ENCODE measurements at regions not wholly inside any gene's neighbourhood (a gene's known extent, or its start where the extent isn't known, plus 50 kb on each side); places are given as distances from the start of the nearest gene placed in this dataset.

- peak; percentile 92 for DNase-seq (ENCODE audit: low spot score)
These were observed 165.0 kb upstream of the SRRM4 start for GRCh38 chr12:118816296-118816695.

GRCh38 chr12:118821386-118821925 is 159.9 kb upstream of the SRRM4 start:
- in situ Hi-C loops (cut with HindIII; ENCODE audit: low sequenced_read_pairs) = no loop called here
- no peak for DNase-seq (ENCODE audit: low spot score)

More at GRCh38 chr12:118816296-118816695, 165.0 kb upstream of the SRRM4 start:
- in situ Hi-C loops (cut with HindIII; ENCODE audit: low sequenced_read_pairs) = no loop called here

DNA sequence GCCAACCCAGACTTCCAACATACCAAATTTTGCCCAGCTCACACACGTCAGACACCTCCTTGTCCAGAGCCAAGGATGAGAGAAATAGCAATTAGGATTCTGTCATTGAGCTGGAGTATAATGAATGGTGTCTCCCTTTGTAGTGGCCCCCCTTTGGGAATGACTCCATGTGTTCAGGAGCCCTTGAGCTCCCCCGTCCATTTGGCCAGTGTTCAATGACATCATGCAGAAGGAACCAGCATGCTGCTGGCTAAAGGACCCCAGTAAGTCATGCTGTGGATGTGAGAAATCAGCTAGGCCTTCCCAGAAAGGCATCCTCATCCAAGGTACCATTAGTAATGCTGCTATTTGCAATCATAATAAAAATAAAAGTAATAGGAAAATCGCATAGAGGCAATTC is 158.8 kb upstream of the SRRM4 start:
- in situ Hi-C loops (cut with HindIII; ENCODE audit: low sequenced_read_pairs) = no loop called here
- DNase-seq (ENCODE audit: low spot score) = no peak

DNA sequence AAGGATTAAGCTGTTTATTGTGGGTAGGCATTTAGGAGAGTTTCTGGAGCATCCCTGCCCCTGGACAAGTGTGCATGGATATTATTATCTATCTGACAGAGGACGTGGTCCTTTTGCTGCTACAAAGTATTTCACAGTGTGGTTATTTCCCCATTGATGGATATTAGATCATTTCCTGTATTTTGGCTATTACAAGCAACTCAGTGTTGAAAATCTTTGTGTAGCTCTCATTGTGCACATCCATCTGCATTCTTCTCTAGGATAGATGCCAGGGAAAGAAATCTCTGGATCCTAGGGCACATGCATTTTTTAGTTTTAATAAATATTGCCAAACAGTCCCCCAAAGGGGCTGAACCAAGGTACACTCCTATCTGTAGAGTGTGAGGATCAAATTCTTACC is 154.3 kb upstream of the SRRM4 start:
- in situ Hi-C loops (cut with HindIII; ENCODE audit: low sequenced_read_pairs) = no loop called here

GRCh38 chr12:118827606-118828005 is 153.7 kb upstream of the SRRM4 start:
- in situ Hi-C loops (cut with HindIII; ENCODE audit: low sequenced_read_pairs) = no loop called here
- DNase-seq (ENCODE audit: low spot score) = no peak

More for the DNA sequence above, 154.3 kb upstream of the SRRM4 start:
- no peak for DNase-seq (ENCODE audit: low spot score)

DNA sequence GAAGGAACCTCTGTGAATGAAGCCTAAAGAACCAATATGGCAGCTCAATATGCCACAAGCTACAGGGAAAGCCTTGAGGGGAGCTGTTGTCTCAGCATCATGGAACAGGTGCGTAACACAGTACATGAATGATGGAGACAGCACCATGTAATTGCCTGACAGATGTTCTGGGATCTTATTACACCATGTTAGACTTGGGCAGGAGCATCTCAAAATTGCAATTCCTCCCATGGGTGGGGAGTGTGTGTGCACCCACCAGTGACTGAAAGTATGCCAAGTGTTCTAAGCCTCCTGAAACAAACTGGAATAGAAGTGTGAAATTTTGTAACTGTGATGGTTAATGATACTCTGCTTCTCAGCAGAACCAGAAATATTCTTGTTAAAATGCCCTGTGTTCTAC is 151.0 kb upstream of the SRRM4 start:
- in situ Hi-C loops (cut with HindIII; ENCODE audit: low sequenced_read_pairs) = no loop called here

GRCh38 chr12:118835926-118836325 is 145.4 kb upstream of the SRRM4 start:
- DNase-seq (ENCODE audit: low spot score) = no peak
- in situ Hi-C loops (cut with HindIII; ENCODE audit: low sequenced_read_pairs) = no loop called here

More for the DNA sequence above, 151.0 kb upstream of the SRRM4 start:
- no peak for DNase-seq (ENCODE audit: low spot score)

- in situ Hi-C loops (cut with HindIII; ENCODE audit: low sequenced_read_pairs) = no loop called here
- DNase-seq (ENCODE audit: low spot score) = no peak
These were observed 140.9 kb upstream of the SRRM4 start for GRCh38 chr12:118840399-118840798.

DNA sequence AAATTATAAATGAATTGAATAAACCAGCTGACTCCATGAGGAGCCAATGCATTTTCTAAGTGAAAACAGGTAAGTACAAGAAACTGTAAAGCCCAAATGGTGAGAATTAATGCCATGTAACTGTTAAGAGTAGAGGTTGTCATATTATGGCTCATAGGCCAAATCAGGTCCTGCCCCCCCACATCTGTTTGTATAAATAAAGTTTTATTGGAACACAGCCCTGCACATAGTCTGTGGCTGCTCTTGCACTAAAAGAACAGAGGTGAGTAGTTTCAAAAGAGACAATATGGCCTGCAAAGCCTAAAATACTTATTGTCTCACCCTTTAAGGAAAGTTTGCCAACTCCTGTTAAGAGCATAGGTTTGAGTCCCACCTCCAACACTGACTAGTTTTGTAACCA is 140.5 kb upstream of the SRRM4 start:
- no peak for DNase-seq (ENCODE audit: low spot score)
- in situ Hi-C loops (cut with HindIII; ENCODE audit: low sequenced_read_pairs) = no loop called here

GRCh38 chr12:118841588-118841987 is 139.8 kb upstream of the SRRM4 start:
- DNase-seq (ENCODE audit: low spot score) = no peak
- in situ Hi-C loops (cut with HindIII; ENCODE audit: low sequenced_read_pairs) = no loop called here

DNA sequence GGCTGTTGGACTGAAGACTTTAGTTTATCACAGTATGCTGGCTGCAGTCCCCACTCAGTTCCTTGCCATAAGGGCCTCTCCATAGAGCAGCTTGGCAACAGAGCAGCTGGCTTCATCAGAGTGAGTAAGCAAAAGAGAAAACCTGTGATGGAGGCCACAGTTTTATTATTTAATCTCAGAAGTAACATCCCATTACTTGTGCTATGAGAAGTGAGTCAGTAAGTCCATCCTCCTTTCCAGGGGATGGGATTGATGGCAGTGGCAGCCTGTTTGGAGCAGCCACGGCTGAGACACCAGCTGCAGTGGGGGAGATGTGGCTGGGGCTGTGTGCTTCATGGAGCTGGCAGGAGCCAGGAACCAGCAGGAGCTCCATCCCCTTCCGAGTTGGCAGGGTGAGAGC is 138.5 kb upstream of the SRRM4 start:
- peak; percentile 69 for DNase-seq (ENCODE audit: low spot score)
- in situ Hi-C loops (cut with HindIII; ENCODE audit: low sequenced_read_pairs) = no loop called here

- in situ Hi-C loops (cut with HindIII; ENCODE audit: low sequenced_read_pairs) = no loop called here
- no peak for DNase-seq (ENCODE audit: low spot score)
These were observed 134.9 kb upstream of the SRRM4 start for GRCh38 chr12:118846416-118846815.

- in situ Hi-C loops (cut with HindIII; ENCODE audit: low sequenced_read_pairs) = no loop called here
- DNase-seq (ENCODE audit: low spot score) = no peak
These were observed 131.0 kb upstream of the SRRM4 start for GRCh38 chr12:118850244-118850825.

- DNase-seq (ENCODE audit: low spot score) = no peak
These were observed 129.4 kb upstream of the SRRM4 start for GRCh38 chr12:118851891-118852290.

GRCh38 chr12:118853634-118854033 is 127.7 kb upstream of the SRRM4 start:
- DNase-seq (ENCODE audit: low spot score) = no peak
- in situ Hi-C loops (cut with HindIII; ENCODE audit: low sequenced_read_pairs) = no loop called here

More at GRCh38 chr12:118851891-118852290, 129.4 kb upstream of the SRRM4 start:
- in situ Hi-C loops (cut with HindIII; ENCODE audit: low sequenced_read_pairs) = no loop called here

GRCh38 chr12:118855858-118856257 is 125.5 kb upstream of the SRRM4 start:
- in situ Hi-C loops (cut with HindIII; ENCODE audit: low sequenced_read_pairs) = no loop called here
- DNase-seq (ENCODE audit: low spot score) = no peak

DNA sequence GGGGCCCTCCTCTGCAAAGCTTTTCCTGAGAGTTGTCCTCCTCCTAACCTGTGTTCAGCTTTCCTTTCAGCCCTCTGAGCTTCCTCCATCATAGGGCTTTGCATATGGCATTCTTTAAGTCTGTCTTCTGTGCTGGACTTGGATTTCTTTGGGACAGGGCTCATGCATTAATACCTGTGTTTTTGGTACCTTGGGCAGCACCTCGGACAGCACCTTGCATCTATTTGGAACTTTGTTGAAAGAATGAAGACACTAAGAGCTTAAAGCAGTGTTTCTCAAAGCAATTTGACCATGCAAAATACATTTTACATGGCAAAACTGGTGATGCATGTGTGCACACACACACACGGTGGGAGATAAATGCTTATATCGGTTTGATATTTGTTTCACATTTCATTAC is 115.0 kb upstream of the SRRM4 start:
- in situ Hi-C loops (cut with HindIII; ENCODE audit: low sequenced_read_pairs) = no loop called here
- DNase-seq (ENCODE audit: low spot score) = no peak

- in situ Hi-C loops (cut with HindIII; ENCODE audit: low sequenced_read_pairs) = no loop called here
- DNase-seq (ENCODE audit: low spot score) = no peak
These were observed 110.8 kb upstream of the SRRM4 start for GRCh38 chr12:118870551-118870950.

DNA sequence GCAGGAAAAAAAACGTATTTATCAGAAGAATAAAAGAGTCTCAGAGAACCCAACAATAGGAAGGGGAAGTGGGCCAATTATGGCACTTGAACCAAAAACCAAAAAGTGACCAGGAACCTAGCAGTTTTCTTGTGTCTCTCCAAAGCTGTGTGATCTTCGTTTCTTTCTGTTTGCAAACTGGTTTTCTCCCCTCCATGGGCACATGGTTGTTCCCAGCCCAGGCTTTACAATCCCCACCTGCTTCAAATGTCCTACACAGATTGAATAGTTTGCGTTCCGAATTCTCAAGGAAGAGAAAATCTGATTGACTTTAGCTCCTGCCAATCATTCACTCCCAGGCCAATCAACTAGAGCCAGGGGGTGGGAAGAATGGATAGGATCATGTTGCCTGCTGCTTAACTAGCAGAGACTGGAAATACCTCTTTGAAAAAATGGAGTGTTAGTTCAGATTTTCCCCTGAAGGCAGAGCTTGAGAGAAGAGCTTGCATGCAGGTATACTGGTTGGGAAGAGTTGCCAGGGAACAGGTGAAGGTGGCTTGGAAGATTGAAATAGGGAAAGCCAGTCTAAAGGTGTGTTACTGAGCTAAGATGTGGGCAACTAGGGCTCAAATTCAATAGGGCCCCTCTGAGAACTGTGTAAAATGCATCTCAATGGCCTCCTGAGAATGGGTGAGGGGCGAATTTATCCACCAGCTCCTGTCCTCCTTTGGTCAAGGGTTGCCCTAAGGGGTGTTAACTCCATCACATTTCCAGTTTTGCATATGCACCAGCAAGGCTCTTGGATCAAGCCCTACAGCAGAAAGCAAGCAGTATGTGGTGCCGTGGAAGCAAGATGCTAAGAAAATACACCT is 106.4 kb upstream of the SRRM4 start:
- in situ Hi-C loops (cut with HindIII; ENCODE audit: low sequenced_read_pairs) = no loop called here
- DNase-seq (ENCODE audit: low spot score) = no peak

- no peak for DNase-seq (ENCODE audit: low spot score)
- in situ Hi-C loops (cut with HindIII; ENCODE audit: low sequenced_read_pairs) = no loop called here
These were observed 100.4 kb upstream of the SRRM4 start for GRCh38 chr12:118880720-118881493.
